ENCODE measurements at regions not wholly inside any gene's neighbourhood (a gene's known extent, or its start where the extent isn't known, plus 50 kb on each side); places are given as distances from the start of the nearest gene placed in this dataset.

DNA sequence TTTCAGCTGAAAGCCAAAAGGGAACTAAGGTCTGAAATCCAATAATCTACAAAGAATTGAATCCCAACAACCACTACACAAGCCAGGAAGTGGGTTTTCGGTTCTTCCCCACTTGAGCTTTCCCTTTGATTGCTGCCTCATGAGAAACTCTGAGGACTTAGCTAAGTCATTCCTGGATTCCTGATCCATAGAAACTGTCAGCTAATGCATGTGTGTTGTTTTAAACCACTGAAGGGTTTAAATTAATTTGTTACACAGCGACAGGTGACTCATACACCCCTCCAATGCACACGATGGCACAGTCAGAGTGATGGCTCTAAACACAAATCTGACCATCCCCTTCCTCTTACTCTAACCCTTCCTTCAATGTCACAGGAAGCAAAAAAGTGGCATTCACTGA, 282.9 kb downstream of the RAB28 start:
- ATAC-seq (no peak), DNase-seq (ENCODE audit: missing footprints) (no peak)
- intact Hi-C loops (cut with DNase I) = no loop called here

DNA sequence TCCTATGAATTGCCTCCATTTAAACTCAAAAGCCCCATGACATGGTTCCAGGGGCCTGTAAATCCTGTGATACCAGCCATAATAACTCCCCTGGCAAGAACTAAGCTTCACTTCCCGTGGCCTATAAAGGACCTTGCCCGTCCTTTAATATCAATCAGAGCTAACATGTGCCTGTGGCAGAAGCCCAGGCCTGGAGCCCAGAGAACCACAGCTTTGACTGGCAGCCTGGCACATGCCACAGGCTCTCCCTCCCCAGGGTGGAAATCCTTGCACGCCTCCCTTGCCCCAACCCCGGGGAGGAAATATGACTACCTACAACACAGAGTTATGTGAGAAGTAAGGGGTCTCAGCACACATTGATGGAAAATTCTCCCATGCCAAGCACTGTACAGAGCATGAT, 287.4 kb downstream of the RAB28 start:
- intact Hi-C loops (cut with DNase I) = no loop called here
- ATAC-seq (peak; percentile 77), DNase-seq (ENCODE audit: missing footprints) (no peak)

DNA sequence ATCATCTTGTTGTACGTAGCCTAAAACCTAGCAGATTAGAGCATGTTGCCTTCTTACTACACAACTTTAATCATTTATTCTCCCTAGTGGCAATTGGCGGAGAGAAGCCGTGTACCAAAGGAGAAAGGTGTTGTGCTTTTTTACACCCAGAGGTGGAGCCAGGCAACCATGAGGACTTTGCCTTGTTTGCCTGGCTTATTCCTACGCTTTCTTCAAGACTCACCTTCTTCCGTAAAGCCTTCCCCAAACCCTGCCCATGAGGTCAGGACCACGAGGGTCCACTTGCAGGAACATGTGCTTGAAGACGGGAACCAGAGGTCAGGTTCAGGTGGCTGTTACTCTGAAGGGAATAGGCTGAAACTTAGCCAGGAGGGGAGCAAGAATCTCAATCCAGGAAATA, 290.5 kb downstream of the RAB28 start:
- no peak for ATAC-seq
- DNase-seq (ENCODE audit: missing footprints) = no peak
- intact Hi-C loops (cut with DNase I) = no loop called here

DNA sequence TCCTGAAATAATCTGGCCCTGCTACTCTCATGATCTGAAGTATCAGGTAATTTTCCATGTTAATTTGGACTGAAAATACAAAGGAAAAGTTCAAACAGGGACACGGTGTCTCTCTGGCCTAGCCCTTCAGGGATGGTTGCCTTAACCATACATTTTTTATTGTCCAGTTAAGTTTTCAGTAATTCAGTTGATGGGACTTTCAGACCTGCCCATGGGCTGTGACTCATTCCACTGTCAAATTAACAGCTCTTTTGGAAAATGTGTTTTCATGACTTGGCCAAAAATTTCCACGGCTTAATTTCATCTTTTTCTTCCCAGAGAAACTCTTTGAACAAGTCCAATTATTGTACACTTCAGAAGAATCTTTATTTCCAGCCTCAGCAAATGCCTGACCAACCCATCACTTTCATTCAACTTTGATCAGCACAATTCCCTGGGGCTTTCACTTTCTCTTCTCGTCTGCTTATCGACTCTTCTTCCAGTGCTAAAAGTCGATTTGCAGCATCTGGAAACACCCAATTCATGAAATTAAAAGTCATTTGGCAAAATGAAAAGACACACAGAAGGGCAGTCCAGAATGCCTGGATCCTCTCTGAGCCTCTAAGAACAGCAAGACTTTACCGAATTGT, 293.9 kb downstream of the RAB28 start:
- intact Hi-C loops (cut with DNase I) = no loop called here
- DNase-seq (ENCODE audit: missing footprints) = no peak
- no peak for ATAC-seq

DNA sequence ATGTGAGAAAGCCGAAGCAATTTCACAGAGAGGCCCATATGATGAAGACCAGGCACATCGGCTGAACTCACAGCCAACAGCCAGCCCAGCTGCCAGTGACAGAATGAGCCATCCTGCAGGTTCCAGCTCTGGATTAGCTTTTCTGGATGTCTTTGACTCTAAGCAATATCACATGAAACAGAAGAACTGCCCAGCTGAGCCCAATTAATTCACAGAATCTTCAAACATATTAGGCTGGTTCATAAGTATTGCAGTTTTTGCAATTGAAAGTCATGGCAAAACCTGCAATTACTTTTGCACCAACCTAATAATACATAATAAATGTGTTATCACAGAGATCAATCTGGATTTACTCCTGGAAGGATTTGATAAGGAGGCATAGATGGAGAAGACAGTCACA, 299.9 kb downstream of the RAB28 start:
- ATAC-seq = no peak
- no peak for DNase-seq (ENCODE audit: missing footprints)
- intact Hi-C loops (cut with DNase I) = no loop called here

DNA sequence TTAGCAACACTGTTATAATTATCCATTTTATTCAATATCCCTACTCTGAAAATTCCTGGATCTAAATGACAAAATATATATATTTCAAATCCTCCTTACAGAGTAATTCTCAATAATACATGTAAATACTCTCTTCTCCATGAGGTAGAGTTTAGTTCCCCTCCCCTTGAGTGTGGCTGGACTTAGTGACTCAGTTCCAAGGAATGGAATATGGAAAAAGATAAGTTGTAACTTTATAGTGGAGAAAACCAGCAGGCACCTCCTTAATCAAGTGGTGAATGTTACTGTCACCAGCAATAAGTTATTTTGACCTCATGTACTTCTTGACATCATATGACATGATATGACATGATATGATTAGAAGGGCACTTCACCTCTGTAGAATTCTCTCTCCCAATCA, 302.0 kb downstream of the RAB28 start:
- intact Hi-C loops (cut with DNase I) = no loop called here
- DNase-seq (ENCODE audit: missing footprints) (no peak), ATAC-seq (no peak)

DNA sequence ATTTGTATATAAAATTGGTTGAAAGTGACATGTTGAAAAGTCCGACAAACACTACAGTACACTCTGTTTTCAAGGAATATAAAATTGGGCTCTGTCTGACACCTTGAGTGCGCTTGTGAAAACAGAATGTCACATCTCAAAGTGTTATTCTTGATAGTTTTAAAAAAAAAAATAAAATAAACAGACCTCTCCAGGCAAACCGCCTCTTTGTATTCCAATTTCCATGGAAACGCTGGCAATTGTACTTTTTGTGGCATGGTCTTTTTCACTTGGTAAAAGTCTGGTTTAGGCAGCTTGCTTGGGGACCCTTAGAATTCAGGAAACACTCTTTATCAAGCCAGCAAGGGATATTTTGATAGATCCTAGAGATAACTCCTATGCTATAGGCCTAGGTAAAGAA, 302.5 kb downstream of the RAB28 start:
- ATAC-seq (no peak), DNase-seq (ENCODE audit: missing footprints) (no peak)
- intact Hi-C loops (cut with DNase I) = no loop called here

DNA sequence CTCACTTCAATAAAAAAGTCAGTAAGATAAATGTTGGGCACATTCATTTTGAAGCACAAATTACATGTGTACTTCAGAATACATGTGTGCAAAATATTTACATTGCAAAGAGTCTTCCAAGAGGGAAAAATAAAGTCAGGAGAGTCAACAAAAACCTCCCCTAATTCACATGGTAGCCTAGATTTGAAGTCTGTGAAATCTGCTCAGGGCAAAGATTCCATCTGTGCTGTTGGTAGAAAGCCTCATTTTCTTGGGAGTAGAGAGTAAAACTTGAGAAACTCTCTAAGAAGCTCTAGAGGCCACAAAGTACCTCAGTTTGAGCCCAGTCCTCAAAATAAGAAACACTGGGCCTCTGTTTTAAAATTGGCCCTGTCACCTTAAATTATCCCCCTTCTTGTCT, 303.4 kb downstream of the RAB28 start:
- ATAC-seq (no peak), DNase-seq (ENCODE audit: missing footprints) (no peak)
- intact Hi-C loops (cut with DNase I) = no loop called here

DNA sequence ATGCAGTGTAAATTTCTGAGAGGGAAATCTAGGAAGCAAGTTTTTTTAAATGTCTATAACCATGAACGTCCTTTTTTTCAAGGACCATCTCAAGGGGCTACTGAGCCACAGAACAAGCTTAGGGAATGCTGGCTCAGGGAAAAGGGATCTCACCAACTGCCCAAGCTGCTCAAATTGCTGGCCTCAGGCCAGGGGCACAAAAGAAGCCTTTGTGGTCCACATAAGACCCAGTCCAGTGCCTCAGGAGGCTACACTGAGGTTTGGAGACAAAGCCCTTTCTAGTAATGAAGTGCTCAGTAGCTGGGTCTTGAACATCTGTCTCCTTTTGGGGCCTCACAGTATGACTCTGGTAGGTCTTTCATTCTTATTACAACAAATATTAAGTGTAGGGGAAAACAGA, 305.5 kb downstream of the RAB28 start:
- no peak for ATAC-seq
- intact Hi-C loops (cut with DNase I) = no loop called here
- no peak for DNase-seq (ENCODE audit: missing footprints)

DNA sequence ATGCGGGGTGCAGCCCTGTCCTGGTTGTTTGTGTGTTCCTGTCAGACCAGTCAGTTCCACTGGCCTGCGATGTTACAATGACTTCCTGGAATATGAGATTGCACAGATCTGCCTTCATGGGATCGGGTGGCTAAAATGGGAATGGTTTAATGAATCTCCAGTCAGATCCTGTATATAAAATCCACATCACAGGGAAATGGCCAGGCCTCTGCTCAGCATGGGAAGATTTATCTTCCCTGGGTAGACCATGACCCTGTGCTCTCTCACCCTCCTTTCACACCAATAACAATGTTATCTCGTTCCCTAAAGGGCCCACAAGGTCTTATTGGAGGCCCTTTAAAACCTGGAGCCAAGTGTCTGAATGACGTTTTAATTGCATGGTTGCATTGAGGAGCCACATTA, 307.4 kb downstream of the RAB28 start:
- intact Hi-C loops (cut with DNase I) = no loop called here
- DNase-seq (ENCODE audit: missing footprints) (no peak), ATAC-seq (no peak)

DNA sequence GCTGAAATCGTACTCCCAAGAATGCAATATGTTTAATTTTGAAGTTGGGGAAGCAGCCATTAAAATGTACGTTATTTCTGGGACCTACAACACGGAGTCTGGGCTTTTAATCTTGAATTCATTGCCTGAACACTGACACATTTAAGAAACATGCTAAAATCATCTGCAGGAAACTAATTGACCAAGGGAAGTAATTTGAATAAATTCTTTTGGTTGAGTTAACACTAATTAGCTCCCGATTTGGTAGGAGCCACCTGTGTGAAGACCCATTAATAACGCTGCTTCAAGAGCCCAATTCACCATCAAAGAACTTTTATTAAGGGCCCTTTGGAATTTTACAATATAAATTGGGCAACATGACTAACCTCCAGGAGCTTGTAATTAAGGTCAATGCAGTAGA, 309.2 kb downstream of the RAB28 start:
- DNase-seq (ENCODE audit: missing footprints) = no peak
- ATAC-seq = no peak
- intact Hi-C loops (cut with DNase I) = no loop called here

DNA sequence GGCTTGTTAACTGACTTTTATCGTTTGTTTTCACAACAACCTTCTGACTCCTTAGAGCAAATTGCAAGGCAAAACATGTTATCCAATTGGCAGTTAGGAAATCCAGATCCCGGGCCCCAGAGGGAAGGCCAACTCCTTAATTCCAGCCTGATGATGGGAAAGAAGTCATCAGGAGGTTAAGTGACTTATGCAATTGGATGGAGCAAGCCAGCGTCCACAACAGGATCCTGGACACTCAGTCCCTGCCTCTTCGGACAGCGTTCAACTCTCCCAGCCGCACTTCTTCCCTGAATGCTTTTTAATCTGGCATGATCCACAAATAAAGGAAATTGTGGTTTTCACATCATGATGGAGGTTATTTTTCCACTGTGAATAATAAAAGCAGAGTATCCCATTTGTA, 310.1 kb downstream of the RAB28 start:
- peak; percentile 99 for ATAC-seq
- DNase-seq (ENCODE audit: missing footprints) = peak; percentile 73
- intact Hi-C loops (cut with DNase I) = no loop called here

DNA sequence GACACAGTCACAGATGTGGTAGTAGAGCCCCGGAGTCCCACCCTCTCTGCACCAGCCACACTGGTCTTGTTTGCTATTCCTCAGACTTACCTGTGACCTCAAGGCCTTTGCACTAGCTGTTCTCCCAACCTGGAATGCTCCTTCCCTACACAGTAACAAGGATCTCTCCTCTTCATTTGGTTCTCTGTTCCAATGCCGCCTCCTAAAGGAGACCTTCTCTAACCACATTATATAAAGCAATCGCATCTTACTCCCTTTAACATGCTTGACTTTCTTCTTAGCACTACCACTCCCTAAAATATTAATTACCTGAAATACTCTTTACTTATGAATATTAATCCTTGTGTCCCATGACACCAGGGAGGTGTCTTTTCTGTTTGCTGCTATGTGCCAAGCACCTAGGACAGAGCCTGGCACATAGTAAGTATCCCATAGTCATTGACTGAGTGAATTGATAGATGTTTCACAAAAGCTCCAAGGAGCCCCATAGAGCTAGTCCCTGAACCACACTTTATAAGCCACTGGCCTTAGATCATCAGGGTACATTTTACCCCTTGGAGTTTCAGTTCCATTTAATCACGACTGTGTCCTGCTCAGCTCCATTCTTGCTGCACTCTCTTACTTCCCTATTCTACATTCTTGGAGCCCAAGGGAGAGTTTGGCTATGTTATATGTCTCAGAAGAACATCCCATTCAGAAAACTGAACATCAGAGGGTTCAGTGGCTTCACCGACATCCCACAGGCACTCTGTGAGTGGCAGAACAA, 312.7 kb downstream of the RAB28 start:
- intact Hi-C loops (cut with DNase I) = no loop called here
- DNase-seq (ENCODE audit: missing footprints) (no peak), ATAC-seq (no peak)

DNA sequence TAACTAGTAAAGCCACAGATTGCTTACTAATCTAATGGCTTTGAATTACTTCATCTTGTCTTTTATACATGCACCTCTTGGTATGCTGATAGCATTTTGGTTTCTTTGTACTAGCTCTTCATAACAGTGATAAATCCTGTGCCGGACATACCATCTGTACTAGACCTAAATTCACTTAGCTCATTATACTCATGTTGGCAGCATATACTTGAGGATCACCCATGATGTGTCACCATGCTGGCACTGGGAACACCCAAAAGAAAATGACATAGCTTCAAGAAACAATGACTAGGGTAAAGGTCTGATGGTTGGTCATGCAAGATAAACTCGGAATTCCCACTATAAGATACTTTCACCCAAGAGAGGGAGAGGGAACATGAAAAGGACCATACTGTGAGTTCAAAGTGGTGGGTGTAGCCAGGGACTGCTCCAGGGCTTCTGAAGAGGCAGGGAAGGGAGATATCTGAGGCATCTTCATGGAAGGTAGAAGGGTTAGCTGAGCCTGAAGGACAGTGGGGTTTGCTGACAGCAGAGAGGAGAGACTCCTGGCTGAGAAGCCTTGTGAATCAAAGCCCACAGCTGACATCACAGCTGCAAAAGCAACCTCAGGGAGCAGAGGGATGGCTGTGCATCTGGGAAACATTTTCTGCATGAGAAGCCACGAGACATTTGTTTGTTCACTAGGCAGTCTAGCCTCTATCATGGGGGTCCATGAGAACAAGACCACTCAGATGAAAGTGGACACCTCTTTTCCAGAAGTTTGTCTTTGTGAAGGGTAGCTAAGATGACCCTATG, 314.2 kb downstream of the RAB28 start:
- intact Hi-C loops (cut with DNase I) = no loop called here
- no peak for ATAC-seq

DNA sequence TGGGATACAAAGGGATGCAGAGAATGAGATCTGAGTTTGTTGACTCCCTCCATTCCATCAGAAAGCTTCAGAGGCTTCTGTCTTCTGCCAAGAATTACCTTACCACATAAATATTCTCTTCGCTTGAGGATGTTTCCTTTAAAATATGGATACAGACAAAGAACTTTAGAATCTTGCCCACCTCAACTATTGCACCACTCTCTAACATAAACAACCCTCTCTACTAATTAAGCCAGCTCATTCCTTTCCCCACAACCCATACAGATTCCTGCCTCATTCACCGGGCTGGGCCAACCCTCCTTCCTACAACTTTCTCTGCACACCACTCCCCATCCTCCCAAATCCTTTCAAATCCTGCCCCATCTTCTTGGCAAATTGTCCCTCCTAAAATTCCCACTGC, 315.8 kb downstream of the RAB28 start:
- intact Hi-C loops (cut with DNase I) = no loop called here
- ATAC-seq = no peak
- no peak for DNase-seq (ENCODE audit: missing footprints)

More for the DNA sequence above, 314.2 kb downstream of the RAB28 start:
- DNase-seq (ENCODE audit: missing footprints) = no peak

DNA sequence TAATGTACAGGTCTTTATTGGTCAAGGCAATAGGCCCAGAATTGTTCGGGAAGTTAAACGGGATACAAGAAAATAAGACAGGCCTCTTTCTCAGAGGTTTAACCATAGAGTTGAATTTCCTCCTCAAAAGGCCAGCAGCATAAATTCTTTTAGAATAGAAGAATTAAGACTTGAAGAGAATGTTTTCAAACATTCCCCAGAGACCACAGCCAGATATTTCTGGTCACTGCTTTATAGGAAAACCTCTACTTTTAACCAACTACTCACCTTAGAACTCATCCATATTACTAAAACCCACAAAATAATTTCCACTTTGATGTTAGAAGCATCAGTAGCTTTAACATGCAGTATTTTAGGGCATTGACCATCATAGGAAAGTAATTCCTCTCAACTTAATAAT, 317.9 kb downstream of the RAB28 start:
- no peak for DNase-seq (ENCODE audit: missing footprints)
- no peak for ATAC-seq
- intact Hi-C loops (cut with DNase I) = no loop called here

DNA sequence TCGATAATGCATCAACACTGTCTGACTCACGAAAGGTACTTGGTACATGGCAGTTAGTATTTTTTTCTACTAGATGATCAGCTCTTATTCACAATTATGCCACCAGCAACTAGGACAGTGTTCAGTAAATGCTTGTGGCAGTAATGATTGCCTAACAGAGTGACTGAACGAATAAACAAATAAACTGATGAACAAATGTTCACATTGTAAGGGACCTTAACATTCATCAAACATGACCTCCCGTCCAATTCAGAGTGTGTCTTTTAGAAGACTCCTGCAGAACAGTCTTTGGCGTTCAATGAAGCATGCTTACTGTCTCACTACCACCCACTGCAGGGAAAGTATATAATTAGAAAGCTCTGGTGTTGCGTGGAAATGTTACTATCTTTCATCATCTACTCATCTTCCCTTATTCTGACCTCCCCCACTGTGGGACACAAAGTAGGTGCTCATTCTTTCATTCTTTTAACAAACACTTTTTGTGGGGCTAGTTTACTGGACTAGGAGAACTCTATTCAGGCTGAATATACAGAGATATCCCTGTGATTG, 319.3 kb downstream of the RAB28 start:
- intact Hi-C loops (cut with DNase I) = no loop called here
- ATAC-seq (no peak), DNase-seq (ENCODE audit: missing footprints) (no peak)

DNA sequence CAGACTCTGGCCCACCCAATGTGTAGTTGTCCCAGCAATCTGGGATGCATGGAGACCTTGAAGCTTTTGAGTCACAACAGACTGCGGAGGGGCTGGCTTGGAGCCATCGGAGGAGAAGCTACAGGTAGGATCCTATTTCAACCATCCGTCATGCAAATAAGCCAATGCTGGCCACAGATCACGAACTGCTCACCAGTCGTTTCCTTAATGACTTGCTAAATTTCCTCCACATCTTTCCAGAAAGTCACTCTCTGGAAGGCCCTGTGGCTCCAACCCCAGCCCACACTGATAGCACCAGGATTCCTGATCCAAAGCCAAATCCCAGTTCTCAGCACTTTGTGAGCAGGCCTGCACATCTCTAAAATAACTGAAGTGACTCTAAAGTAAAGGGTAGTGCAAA, 321.3 kb downstream of the RAB28 start:
- peak; percentile 78 for ATAC-seq
- no peak for DNase-seq (ENCODE audit: missing footprints)
- intact Hi-C loops (cut with DNase I) = no loop called here

DNA sequence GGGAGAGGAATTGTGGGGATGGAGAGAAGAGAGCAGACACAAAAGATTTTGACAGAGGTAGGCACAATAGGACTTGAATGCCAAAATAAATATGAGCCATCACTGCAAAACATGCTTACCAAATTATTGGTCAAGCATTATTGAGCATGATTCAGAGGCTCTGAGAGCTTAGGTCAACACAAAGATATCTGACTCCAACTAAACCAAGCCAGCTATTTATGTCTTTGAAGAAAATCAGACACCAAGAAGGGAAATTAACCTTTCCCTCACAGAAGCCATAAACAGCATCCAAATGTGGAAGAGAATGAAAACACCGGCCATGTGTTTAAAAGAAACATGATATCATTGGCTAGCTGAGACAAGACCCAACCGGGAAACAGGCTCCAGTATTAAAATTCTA, 323.2 kb downstream of the RAB28 start:
- intact Hi-C loops (cut with DNase I) = no loop called here
- ATAC-seq (peak; percentile 36), DNase-seq (ENCODE audit: missing footprints) (no peak)
